Fibroblast of pulmonary artery (primary cell): ENCODE measurements at regions not wholly inside any gene's neighbourhood (a gene's known extent, or its start where the extent isn't known, plus 50 kb on each side); places are given as distances from the start of the nearest gene placed in this dataset.
A peak's percentile ranks its signal among the peaks of the same experiment; 100 is the strongest.

Source experiments
- DNase-seq: peaks from one replicate; pipeline ENCODE4 v3.0.0-alpha.2; 2010; ENCODE audit warnings: low read depth
- H3K4me3 ChIP-seq: replicated peaks from 2 replicates; pipeline ENCODE4 v1.5.1; 2011; ENCODE audit warnings: low read depth, mild to moderate bottlenecking, control low read depth, low read length, moderate library complexity
- TF ChIP-seq, protein P1 (sequence below): IDR thresholded peaks from 2 replicates; pipeline ENCODE4 v1.5.1; 2011; ENCODE audit warnings: mild to moderate bottlenecking, control low read depth, low read length, inconsistent platforms; ENCODE audit errors: missing control alignments

DNA sequence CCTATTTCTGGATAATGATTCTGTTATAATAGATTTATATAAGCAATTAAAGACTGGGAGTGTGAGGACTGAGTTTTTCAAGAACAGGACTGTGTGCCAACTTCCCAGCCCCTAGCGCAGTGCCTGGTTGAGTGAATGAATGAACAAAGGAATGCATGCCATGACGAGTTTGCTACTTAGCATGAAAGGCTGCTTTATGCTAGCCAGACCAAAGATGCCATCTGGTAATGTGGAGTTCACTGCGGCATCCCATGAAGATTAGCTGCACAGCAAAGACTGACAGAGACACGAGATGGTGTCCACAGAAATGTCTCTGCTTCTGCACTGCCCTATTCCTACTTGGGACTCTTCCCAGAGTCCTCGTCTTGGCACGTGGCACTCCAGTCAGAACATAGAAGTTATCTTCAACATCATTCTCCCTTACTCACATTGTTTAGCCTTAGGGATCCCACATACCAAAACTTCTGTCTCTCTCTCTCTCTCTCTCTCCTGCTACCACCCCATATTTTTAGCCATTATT lies 283.9 kb upstream of the CTNNB1 start:
- TF ChIP-seq, protein P1, sequence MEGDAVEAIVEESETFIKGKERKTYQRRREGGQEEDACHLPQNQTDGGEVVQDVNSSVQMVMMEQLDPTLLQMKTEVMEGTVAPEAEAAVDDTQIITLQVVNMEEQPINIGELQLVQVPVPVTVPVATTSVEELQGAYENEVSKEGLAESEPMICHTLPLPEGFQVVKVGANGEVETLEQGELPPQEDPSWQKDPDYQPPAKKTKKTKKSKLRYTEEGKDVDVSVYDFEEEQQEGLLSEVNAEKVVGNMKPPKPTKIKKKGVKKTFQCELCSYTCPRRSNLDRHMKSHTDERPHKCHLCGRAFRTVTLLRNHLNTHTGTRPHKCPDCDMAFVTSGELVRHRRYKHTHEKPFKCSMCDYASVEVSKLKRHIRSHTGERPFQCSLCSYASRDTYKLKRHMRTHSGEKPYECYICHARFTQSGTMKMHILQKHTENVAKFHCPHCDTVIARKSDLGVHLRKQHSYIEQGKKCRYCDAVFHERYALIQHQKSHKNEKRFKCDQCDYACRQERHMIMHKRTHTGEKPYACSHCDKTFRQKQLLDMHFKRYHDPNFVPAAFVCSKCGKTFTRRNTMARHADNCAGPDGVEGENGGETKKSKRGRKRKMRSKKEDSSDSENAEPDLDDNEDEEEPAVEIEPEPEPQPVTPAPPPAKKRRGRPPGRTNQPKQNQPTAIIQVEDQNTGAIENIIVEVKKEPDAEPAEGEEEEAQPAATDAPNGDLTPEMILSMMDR = no peak
- H3K4me3 ChIP-seq = no peak overlapping the region
- DNase-seq = no peak

DNA sequence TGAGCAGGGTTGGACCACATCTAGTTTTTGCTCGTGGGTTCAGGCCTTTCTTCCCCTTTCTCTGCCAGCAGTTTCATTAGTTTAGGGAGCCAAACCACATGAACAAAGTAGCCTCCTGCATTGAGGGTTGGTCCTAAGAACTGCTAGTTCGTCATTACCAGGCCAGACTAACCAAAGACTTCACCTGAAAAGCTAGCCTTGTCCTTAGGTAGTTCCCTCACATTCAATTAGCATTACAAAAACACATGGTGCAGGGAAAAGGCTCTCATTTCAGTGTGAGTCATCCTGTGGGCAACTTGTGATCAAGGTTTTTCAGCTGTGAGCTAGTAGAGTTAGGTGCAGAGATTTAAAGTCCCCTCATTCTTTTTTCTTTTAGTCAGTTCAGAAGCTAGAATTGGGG lies 279.3 kb upstream of the CTNNB1 start:
- TF ChIP-seq, protein P1 = no peak
- DNase-seq = peak; percentile 9
- H3K4me3 ChIP-seq = no peak overlapping the region

- TF ChIP-seq, protein P1 = no peak
- no peak for DNase-seq
- no peak overlapping the region for H3K4me3 ChIP-seq
Observed at GRCh38 chr3:40921251-40921650, 278.1 kb upstream of the CTNNB1 start.

- TF ChIP-seq, protein P1 = no peak
- DNase-seq = no peak
Observed at GRCh38 chr3:40923143-40923542, 276.2 kb upstream of the CTNNB1 start.

DNA sequence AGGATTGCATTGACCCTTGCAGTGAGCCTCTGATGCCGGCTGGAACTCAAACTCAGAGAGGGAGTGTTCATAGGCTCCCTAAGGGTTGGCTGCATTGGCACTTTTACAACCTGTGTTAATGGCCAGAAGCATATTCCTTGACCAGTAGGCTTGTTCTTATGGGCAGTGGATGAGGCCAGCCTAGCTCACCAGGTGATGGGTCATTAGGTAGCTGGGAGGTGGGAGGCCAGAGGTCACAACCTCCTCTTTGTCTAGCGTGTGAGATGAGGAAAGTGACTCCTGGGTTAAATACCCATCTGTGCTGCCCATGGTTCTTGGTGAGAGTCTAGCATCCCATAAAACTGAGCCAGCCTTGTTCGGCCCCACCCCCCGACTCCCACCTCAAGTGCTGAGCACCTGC lies 275.7 kb upstream of the CTNNB1 start:
- no peak overlapping the region for H3K4me3 ChIP-seq
- TF ChIP-seq, protein P1 = no peak
- DNase-seq = no peak

More at GRCh38 chr3:40923143-40923542, 276.2 kb upstream of the CTNNB1 start:
- no peak overlapping the region for H3K4me3 ChIP-seq

- TF ChIP-seq, protein P1 = no peak
- DNase-seq = no peak
- H3K4me3 ChIP-seq = no peak overlapping the region
Observed at GRCh38 chr3:40924559-40925141, 274.7 kb upstream of the CTNNB1 start.

DNA sequence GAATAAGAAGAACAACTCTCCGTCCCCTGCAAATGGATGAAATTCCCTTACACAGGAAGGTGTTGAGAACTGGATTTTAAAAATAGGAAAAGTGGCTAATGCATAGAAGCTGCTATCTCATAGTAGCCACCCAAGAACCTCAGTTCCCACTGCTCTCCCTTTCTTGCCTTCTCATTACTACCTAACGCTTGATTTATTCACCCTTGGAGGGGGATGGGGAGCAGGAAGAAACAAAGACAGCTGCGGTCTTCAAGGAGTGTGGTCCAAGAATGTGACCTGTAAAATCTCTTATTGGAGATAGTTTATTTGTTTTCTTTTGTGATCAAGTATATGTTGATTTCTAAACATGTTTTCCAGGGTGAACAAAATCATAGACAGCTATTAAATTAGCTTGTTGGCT lies 274.1 kb upstream of the CTNNB1 start:
- TF ChIP-seq, protein P1 = no peak
- no peak for DNase-seq
- no peak overlapping the region for H3K4me3 ChIP-seq
